ENCODE measurements at regions not wholly inside any gene's neighbourhood (a gene's known extent, or its start where the extent isn't known, plus 50 kb on each side); places are given as distances from the start of the nearest gene placed in this dataset.

DNA sequence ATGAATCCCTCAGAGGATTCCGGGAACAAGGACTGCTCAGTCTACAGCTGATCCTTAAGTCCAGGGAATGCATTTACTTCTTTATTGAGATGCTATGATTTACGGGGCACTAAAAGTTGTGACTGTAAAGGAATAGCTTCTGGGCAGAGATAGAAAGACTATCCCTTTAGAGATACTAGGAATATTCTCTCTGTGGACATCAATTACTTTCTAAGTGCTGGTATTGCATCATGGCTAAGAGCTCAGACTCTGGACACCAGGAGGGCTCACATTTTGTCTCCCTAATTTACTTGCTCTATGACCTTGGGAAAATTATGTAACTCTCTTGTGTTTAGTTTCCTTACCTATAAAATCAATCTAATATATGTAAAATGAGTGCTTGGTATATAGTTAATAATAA, 131.4 kb downstream of the AKAIN1 start:
- H3K27ac ChIP-seq, result no peak overlapping the region
- 82 to 83% methylated on average over 2 of the region's 2 CpGs for WGBS, 2 donors
- TF ChIP-seq POLR2A (IDR thresholded peaks at IDR 0.05) (no peak), EP300 (IDR thresholded peaks at IDR 0.05) (no peak)
- TF ChIP-seq, protein P1, sequence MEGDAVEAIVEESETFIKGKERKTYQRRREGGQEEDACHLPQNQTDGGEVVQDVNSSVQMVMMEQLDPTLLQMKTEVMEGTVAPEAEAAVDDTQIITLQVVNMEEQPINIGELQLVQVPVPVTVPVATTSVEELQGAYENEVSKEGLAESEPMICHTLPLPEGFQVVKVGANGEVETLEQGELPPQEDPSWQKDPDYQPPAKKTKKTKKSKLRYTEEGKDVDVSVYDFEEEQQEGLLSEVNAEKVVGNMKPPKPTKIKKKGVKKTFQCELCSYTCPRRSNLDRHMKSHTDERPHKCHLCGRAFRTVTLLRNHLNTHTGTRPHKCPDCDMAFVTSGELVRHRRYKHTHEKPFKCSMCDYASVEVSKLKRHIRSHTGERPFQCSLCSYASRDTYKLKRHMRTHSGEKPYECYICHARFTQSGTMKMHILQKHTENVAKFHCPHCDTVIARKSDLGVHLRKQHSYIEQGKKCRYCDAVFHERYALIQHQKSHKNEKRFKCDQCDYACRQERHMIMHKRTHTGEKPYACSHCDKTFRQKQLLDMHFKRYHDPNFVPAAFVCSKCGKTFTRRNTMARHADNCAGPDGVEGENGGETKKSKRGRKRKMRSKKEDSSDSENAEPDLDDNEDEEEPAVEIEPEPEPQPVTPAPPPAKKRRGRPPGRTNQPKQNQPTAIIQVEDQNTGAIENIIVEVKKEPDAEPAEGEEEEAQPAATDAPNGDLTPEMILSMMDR (IDR thresholded peaks at IDR 0.05), result no peak
- no peak overlapping the region for H3K4me3 ChIP-seq
- no peaks in the 10 kb centered on the region for H3K36me3 ChIP-seq
- no peak for DNase-seq (ENCODE audit: low spot score in 2 of 2)
- H3K27me3 ChIP-seq, result no peaks in the 10 kb centered on the region
- no peaks in the 10 kb centered on the region for H3K4me1 ChIP-seq
- H3K9me3 ChIP-seq, result no peaks in the 10 kb centered on the region

GRCh38 chr18:5064841-5065370, 132.2 kb downstream of the AKAIN1 start:
- no peaks in the 10 kb centered on the region for H3K36me3 ChIP-seq
- H3K4me3 ChIP-seq, result no peak overlapping the region
- H3K27me3 ChIP-seq, result no peaks in the 10 kb centered on the region
- H3K9me3 ChIP-seq, result no peaks in the 10 kb centered on the region
- H3K27ac ChIP-seq, result no peak overlapping the region
- TF ChIP-seq, protein P1 (IDR thresholded peaks at IDR 0.05), result no peak
- TF ChIP-seq EP300 (IDR thresholded peaks at IDR 0.05), result no peak
- TF ChIP-seq POLR2A (IDR thresholded peaks at IDR 0.05), result no peak
- no peak for DNase-seq (ENCODE audit: low spot score in 2 of 2)
- H3K4me1 ChIP-seq, result no peaks in the 10 kb centered on the region
- WGBS, 2 donors, result 88 to 91% methylated on average over 5 of the region's 5 CpGs

GRCh38 chr18:5061785-5062184, 135.3 kb downstream of the AKAIN1 start:
- DNase-seq (ENCODE audit: low spot score in 2 of 2), result no peak
- H3K4me3 ChIP-seq, result no peak overlapping the region
- H3K27me3 ChIP-seq, result no peaks in the 10 kb centered on the region
- no peaks in the 10 kb centered on the region for H3K9me3 ChIP-seq
- H3K4me1 ChIP-seq, result no peaks in the 10 kb centered on the region
- no peaks in the 10 kb centered on the region for H3K36me3 ChIP-seq
- TF ChIP-seq EP300 (IDR thresholded peaks at IDR 0.05), result no peak
- no peak for TF ChIP-seq POLR2A (IDR thresholded peaks at IDR 0.05)
- TF ChIP-seq, protein P1 (IDR thresholded peaks at IDR 0.05), result no peak
- no peak overlapping the region for H3K27ac ChIP-seq
- 70 to 73% methylated on average over 2 of the region's 2 CpGs for WGBS, 2 donors

GRCh38 chr18:5060543-5060942, 136.5 kb downstream of the AKAIN1 start:
- TF ChIP-seq, protein P1 (IDR thresholded peaks at IDR 0.05), result no peak
- no peak for TF ChIP-seq POLR2A (IDR thresholded peaks at IDR 0.05)
- no peak for TF ChIP-seq EP300 (IDR thresholded peaks at IDR 0.05)
- no peak for DNase-seq (ENCODE audit: low spot score in 2 of 2)
- Histone ChIP-seq H3K9me3 (no peaks in the 10 kb centered on the region), H3K4me3 (no peak overlapping the region), H3K4me1 (no peaks in the 10 kb centered on the region), H3K36me3 (no peaks in the 10 kb centered on the region), H3K27ac (no peak overlapping the region), H3K27me3 (no peaks in the 10 kb centered on the region)
- WGBS, 2 donors, result 89 to 91% methylated on average over 3 of the region's 3 CpGs

GRCh38 chr18:5059696-5060032, 137.4 kb downstream of the AKAIN1 start:
- H3K4me3 ChIP-seq, result no peak overlapping the region
- TF ChIP-seq POLR2A (IDR thresholded peaks at IDR 0.05) (no peak), EP300 (IDR thresholded peaks at IDR 0.05) (no peak)
- TF ChIP-seq, protein P1 (IDR thresholded peaks at IDR 0.05), result no peak
- WGBS, 2 donors, result 51 to 52% methylated on average over 2 of the region's 2 CpGs

More at GRCh38 chr18:5059696-5060032, 137.4 kb downstream of the AKAIN1 start:
- Histone ChIP-seq H3K27me3 (no peaks in the 10 kb centered on the region), H3K36me3 (no peaks in the 10 kb centered on the region), H3K27ac (no peak overlapping the region), H3K4me1 (no peaks in the 10 kb centered on the region), H3K9me3 (no peaks in the 10 kb centered on the region)
- DNase-seq (ENCODE audit: low spot score in 2 of 2), result no peak
